ENCODE measurements at regions not wholly inside any gene's neighbourhood (a gene's known extent, or its start where the extent isn't known, plus 50 kb on each side); places are given as distances from the start of the nearest gene placed in this dataset.
A peak's percentile ranks its signal among the peaks of the same experiment; 100 is the strongest.

DNA sequence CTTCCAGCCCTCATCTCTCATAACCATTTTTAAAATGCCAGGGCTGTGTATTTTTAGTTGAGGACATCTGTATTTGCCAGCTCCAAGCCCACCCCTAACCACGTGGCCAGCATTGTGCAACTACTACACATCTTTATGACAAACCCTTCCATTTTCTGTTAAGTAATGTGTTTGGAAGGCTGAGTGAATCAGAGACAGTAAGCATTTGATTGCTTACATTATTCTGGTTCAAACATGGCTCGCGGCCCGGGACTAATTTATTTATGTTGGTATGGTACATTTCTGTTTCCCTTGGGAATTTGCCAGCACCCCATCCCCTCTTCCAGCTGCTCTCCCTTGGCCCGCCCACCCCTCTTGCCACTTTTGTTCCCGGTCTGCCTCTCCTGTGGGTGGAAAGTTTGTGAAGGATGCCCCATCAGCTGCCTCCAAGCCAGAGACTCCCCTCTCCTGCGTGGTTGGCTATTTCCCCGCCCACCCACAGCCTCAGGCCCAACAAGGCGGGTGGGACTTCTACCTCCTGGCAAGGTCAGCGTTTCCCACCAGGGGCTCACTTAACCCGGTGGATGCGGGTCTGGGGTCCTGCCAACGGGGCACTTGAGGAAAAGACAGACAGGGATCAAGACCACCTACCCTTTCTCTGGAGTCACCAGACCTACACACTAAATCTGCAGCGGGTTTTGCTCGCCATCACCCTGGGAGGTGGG is 162.2 kb downstream of the HSD17B3 start:
- Histone ChIP-seq H3K27me3 (no peaks in the 10 kb centered on the region), H3K36me3 (no peaks in the 10 kb centered on the region), H3K4me3 (no peak overlapping the region), H3K27ac (peak overlapping the region; percentile 58 to 85 (median 81)), H3K9me3 (no peaks in the 10 kb centered on the region), H3K4me1 (peaks cover 36 to 69% (median 53%) of the 10 kb centered on the region in 4 donors)
- intact Hi-C loops (cut with DNase I; ENCODE audit: low total_unique reads), result no loop called here
- DNase-seq, result peak; percentile 68 to 84
- TF ChIP-seq POLR2AphosphoS5 (IDR thresholded peaks at IDR 0.05), result peak; percentile 18 to 80 (median 75)
- TF ChIP-seq, protein P1, sequence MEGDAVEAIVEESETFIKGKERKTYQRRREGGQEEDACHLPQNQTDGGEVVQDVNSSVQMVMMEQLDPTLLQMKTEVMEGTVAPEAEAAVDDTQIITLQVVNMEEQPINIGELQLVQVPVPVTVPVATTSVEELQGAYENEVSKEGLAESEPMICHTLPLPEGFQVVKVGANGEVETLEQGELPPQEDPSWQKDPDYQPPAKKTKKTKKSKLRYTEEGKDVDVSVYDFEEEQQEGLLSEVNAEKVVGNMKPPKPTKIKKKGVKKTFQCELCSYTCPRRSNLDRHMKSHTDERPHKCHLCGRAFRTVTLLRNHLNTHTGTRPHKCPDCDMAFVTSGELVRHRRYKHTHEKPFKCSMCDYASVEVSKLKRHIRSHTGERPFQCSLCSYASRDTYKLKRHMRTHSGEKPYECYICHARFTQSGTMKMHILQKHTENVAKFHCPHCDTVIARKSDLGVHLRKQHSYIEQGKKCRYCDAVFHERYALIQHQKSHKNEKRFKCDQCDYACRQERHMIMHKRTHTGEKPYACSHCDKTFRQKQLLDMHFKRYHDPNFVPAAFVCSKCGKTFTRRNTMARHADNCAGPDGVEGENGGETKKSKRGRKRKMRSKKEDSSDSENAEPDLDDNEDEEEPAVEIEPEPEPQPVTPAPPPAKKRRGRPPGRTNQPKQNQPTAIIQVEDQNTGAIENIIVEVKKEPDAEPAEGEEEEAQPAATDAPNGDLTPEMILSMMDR (IDR thresholded peaks at IDR 0.05), result no peak
- WGBS, 5 donors, result 44 to 55% (median 48%) methylated on average over 15 of the region's 15 CpGs

DNA sequence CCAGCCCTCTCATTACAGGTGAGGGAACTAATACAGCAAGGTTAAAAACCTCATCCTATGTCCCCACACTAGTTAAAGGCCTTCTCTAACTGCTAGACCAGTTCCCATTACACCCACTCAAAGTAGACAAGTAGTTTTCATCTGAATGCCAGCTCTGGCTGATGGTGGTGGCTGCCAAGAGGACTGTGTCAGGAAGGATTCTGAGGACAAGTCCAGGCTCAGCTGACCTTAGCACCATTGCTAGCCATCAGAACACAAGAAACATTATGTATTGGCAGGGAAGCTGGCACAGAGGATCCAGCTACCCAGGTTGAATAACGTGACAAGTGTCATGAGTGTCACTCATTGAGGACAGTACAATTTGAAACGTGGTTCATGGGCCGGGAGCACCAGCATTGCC is 163.4 kb downstream of the HSD17B3 start:
- Histone ChIP-seq H3K4me1 (peaks cover 36 to 71% (median 53%) of the 10 kb centered on the region in 4 donors), H3K36me3 (no peaks in the 10 kb centered on the region), H3K27ac (peak overlapping the region in 4 of 5 donors; percentile 77 to 85 (median 83)), H3K4me3 (no peak overlapping the region), H3K27me3 (no peaks in the 10 kb centered on the region), H3K9me3 (no peaks in the 10 kb centered on the region)
- intact Hi-C loops (cut with DNase I; ENCODE audit: low total_unique reads), result no loop called here
- 83 to 96% (median 93%) methylated on average over 3 of the region's 3 CpGs for WGBS, 5 donors
- no peak for DNase-seq
- TF ChIP-seq, protein P1 (IDR thresholded peaks at IDR 0.05), result no peak
- no peak for TF ChIP-seq POLR2A (IDR thresholded peaks at IDR 0.05)
- no peak for TF ChIP-seq POLR2AphosphoS5 (IDR thresholded peaks at IDR 0.05)
- TF ChIP-seq EP300 (IDR thresholded peaks at IDR 0.05), result no peak

DNA sequence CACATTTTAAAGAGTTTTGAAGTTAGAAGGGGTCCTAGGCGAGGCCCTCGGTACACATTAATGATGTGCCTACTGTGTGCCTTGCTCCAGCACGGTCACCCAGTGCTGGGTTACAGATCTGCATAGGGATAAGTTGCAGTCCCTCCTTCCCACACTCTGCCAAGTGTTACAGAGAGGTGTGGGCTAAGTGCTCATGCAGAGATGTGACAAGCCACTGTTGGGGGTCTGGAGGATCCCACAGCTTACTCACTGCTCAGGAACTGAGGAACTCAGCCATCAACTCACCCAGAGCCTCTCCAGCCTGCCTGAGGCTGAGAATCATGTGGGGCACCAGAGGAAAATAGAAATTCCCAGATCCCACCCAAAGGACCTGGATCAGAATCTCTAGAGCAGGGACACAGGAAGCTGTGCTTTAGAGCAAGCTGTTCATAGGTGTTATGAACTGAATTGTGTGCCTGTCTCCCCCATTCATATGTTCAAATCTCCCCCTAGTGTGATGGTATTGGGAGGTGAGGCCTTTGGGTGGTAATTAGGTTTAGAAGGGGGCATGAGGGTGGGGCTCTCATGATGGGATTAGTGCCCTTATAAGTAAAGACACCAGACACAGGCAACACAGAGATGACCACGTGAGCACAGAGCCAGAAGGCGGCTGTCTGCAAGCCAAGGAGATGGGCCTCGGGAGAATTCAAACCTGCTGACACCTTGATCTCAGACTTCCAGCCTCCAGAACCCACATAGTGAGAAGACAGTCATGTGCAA is 164.1 kb downstream of the HSD17B3 start:
- Histone ChIP-seq H3K4me3 (peak overlapping the region; percentile 0 to 27 (median 21)), H3K27ac (peak overlapping the region; percentile 74 to 85 (median 81)), H3K9me3 (no peaks in the 10 kb centered on the region), H3K4me1 (peaks cover 36 to 71% (median 53%) of the 10 kb centered on the region in 4 donors), H3K36me3 (no peaks in the 10 kb centered on the region), H3K27me3 (no peaks in the 10 kb centered on the region)
- intact Hi-C loops (cut with DNase I; ENCODE audit: low total_unique reads), result no loop called here
- DNase-seq, result no peak
- WGBS, 5 donors, result 57 to 67% (median 60%) methylated on average over 6 of the region's 6 CpGs
- TF ChIP-seq POLR2A (IDR thresholded peaks at IDR 0.05) (no peak), EP300 (IDR thresholded peaks at IDR 0.05) (no peak), POLR2AphosphoS5 (IDR thresholded peaks at IDR 0.05) (no peak)
- TF ChIP-seq, protein P1 (IDR thresholded peaks at IDR 0.05), result no peak

DNA sequence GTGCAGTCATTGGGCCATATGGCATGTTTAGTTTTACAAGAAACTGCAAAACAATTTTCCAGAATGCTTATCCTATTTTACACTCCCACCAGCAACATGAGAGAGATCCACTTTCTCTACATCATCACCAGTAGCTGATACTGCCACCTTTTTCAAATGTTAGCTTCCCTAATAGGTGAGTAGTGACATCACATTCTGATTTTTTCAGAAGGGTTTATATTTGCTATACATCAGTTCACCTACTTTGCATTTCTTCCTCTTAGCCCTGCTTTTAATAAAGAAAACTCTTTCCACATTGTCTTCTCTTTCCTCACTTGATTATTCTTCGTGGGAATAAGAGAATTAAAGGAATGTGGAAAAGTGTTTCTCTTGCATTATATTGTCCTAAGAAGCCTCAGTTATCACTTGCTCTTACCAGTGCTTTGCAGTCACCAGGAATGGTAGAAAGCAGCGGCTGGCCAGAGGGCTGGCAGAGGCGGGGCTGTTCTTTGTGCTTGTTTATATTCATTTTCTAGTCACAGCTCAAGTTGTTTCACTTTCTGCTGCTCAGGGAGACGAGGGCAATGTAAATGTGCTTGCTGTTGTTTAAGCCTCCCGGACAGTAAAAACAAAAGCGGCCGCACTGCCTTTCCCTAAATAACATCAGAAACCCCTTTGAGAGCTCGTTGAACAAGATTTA is 164.8 kb downstream of the HSD17B3 start:
- H3K4me3 ChIP-seq, result peak overlapping the region; percentile 0 to 27 (median 21)
- H3K36me3 ChIP-seq, result no peaks in the 10 kb centered on the region
- whole genome bisulfite sequencing, 5 donors, result 8 to 13% (median 10%) methylated on average over 8 of the region's 8 CpGs

More for the DNA sequence above, 164.8 kb downstream of the HSD17B3 start:
- Histone ChIP-seq H3K4me1 (peaks cover 36 to 71% (median 53%) of the 10 kb centered on the region in 4 donors), H3K27ac (peak overlapping the region; percentile 74 to 85 (median 81)), H3K27me3 (no peaks in the 10 kb centered on the region), H3K9me3 (no peaks in the 10 kb centered on the region)
- peak; percentile 79 to 85 for DNase-seq
- intact Hi-C loops (cut with DNase I; ENCODE audit: low total_unique reads), result no loop called here
- TF ChIP-seq EP300 (IDR thresholded peaks at IDR 0.05), result no peak
- TF ChIP-seq POLR2A (IDR thresholded peaks at IDR 0.05), result no peak
- peak in 1 of 3 donors; percentile 34 for TF ChIP-seq POLR2AphosphoS5 (IDR thresholded peaks at IDR 0.05)

Measured in stomach (tissue), 8 donors.